NCI-H2171 (cell line): ENCODE measurements at regions not wholly inside any gene's neighbourhood (a gene's known extent, or its start where the extent isn't known, plus 50 kb on each side); places are given as distances from the start of the nearest gene placed in this dataset.
"Not testable (repeated sequence)": the region's sequence is repeated elsewhere in the genome, so short reads cannot be mapped to it uniquely, and the experiment has no call there.

Source experiments
- DNase-seq: peaks from one replicate; lab custom pipeline; 2025; lab: John Stamatoyannopoulos, UW

GRCh38 chr9:31807574-31808256 lies 576.7 kb upstream of the ACO1 start:
- DNase-seq = no peak

- no peak for DNase-seq
Measured at GRCh38 chr9:31808766-31809165, 575.7 kb upstream of the ACO1 start.

GRCh38 chr9:31820426-31820825 lies 564.0 kb upstream of the ACO1 start:
- no peak for DNase-seq

GRCh38 chr9:31821583-31821982 lies 562.9 kb upstream of the ACO1 start:
- no peak for DNase-seq

- DNase-seq = no peak
Measured at GRCh38 chr9:31823365-31823764, 561.1 kb upstream of the ACO1 start.

GRCh38 chr9:31824860-31825259 lies 559.6 kb upstream of the ACO1 start:
- DNase-seq = no peak

- no peak for DNase-seq
Measured at GRCh38 chr9:31837211-31837610, 547.2 kb upstream of the ACO1 start.

GRCh38 chr9:31839273-31839672 lies 545.2 kb upstream of the ACO1 start:
- DNase-seq = no peak

- no peak for DNase-seq
Measured at GRCh38 chr9:31840702-31841101, 543.7 kb upstream of the ACO1 start.

GRCh38 chr9:31847963-31848362 lies 536.5 kb upstream of the ACO1 start:
- DNase-seq = no peak

GRCh38 chr9:31848505-31849285 lies 535.7 kb upstream of the ACO1 start:
- DNase-seq = no peak

- no peak for DNase-seq
Measured at GRCh38 chr9:31854187-31854586, 530.3 kb upstream of the ACO1 start.

GRCh38 chr9:31868830-31869229 lies 515.6 kb upstream of the ACO1 start:
- DNase-seq = no peak

GRCh38 chr9:31870276-31870675 lies 514.2 kb upstream of the ACO1 start:
- DNase-seq = no peak

GRCh38 chr9:31873722-31874121 lies 510.7 kb upstream of the ACO1 start:
- DNase-seq = no peak

- DNase-seq = no peak
Measured at GRCh38 chr9:31894008-31894407, 490.4 kb upstream of the ACO1 start.

- no peak for DNase-seq
Measured at GRCh38 chr9:31908158-31908890, 476.1 kb upstream of the ACO1 start.

GRCh38 chr9:31908891-31909480 lies 475.5 kb upstream of the ACO1 start:
- no peak for DNase-seq

- DNase-seq = no peak
Measured at GRCh38 chr9:31912636-31913035, 471.8 kb upstream of the ACO1 start.

GRCh38 chr9:31916591-31917241 lies 467.7 kb upstream of the ACO1 start:
- no peak for DNase-seq

GRCh38 chr9:31937737-31938136 lies 446.7 kb upstream of the ACO1 start:
- DNase-seq = not testable (repeated sequence)

GRCh38 chr9:31950756-31951155 lies 433.7 kb upstream of the ACO1 start:
- no peak for DNase-seq
